HG02763 (cell line): ENCODE measurements at regions not wholly inside any gene's neighbourhood (a gene's known extent, or its start where the extent isn't known, plus 50 kb on each side); places are given as distances from the start of the nearest gene placed in this dataset.

Experiments
- ATAC-seq: cut with Tn5 transposase; IDR thresholded peaks from one replicate; pipeline ENCODE4 v1.9.1; 2021; ENCODE audit warnings: mild to moderate bottlenecking, moderate library complexity; ENCODE audit not compliant: unreplicated experiment

GRCh38 chr9:13673348-13673747 lies 393.9 kb upstream of the MPDZ start:
- no peak for ATAC-seq

DNA sequence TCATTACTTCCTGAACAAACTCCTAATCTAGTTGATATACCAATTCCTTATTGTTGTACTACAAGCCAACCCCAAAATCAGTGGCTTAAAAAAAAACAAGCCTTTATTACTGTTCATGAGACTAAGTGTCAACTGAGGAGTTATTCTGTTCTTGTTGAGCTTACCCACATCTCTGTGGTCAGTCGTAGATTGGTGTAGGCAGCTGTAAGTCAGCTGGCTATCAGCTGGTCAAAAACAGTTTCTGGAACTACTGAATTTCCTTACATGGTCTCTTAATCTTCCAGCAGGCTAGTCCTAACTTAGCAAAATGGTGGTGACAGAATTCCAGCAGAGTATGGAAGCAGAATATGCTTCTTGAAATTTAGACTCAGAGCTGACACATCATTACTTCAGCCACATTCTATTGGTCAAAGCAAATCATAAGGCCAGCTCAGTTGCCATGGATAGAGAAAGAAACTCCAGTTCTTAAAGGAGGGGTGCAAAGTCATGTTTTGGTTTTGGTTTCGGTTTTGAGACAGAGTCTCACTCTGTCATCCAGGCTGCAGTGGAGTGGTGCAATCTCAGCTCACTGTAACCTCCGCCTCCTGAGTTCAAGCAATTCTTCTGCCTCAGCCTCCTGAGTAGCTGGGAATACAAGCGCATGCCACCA lies 386.1 kb upstream of the MPDZ start:
- ATAC-seq: no peak

GRCh38 chr9:13661014-13661413 lies 381.5 kb upstream of the MPDZ start:
- no peak for ATAC-seq

- ATAC-seq: no peak
Observed at GRCh38 chr9:13651969-13652663, 372.6 kb upstream of the MPDZ start.

DNA sequence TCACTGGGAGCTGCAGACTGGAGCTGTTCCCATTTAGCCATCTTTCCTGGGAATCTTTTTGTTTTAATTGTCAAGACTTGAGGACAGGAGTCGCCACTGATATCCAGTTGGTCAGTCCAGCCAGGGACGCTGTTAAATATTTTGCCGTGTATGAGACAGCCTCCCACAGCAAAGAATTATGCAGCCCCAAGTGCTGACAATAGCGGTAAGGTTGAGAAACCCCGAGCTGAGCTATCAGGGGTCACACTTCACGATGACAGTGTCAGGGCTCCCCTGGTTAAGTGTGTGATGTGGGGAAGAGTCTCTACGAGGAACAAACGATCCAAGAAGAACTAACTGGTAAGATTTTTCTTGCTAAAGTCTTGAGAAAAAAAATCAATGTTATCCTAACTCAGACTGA lies 372.0 kb upstream of the MPDZ start:
- no peak for ATAC-seq

DNA sequence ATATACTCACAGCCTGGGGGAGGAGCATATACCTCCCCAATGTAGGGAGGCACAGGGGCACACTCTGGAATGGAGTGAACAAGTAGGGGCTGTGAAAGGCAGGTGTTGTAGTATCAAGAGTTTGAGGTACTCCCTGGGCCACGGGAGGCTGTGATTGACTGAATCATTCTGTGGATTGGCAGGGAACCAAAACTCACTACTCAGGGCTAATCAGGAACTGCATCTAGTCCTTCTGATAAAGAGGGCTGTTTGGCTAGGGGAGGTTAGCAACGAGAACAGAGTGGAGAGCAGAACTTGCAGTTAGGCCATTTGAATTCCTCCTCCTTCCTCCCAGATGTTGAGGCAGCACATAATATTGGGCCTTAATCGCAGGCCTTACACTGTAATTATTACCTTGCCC lies 369.2 kb upstream of the MPDZ start:
- no peak for ATAC-seq

DNA sequence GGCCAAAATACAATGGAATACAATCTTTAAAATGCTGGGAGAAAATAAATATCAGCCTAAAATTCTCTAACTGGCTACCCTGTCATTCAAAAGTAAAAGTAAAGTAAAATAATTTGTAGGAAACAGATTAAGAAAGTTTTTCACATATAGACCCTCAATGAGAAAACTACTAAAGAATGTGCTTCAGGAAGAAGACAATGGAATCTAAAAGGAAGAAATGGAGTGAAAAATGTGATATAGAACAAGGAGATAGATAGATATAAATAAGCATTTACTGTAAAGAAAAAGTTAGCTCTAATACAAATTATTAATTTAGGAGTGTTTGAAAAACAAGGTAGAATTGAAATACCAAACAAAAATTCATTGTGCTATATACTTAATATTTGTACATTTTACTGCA lies 368.6 kb upstream of the MPDZ start:
- ATAC-seq: no peak

DNA sequence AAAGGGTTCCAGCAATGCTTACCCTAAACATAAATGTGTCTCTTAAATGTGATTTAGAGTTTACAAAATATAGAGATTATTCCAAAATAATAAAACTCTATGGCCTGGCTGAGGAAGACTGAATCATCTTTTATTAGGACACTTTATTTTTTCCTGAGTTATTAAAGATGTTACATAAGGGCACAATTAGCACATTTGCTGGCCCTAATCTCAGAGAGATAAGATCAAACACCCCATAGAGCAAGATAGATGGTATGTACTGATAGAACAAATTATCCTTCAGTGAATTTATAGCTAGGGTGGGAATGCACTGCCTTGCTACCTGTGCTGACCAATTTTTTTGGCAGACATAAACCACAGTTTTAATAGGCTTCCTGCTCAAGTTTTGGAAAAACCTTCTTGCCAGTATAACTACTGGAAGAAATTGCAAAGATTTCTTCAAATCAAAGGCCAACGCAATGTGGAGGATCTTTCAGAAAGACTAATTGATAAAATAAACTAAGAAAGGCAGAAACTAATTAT lies 367.1 kb upstream of the MPDZ start:
- no peak for ATAC-seq

DNA sequence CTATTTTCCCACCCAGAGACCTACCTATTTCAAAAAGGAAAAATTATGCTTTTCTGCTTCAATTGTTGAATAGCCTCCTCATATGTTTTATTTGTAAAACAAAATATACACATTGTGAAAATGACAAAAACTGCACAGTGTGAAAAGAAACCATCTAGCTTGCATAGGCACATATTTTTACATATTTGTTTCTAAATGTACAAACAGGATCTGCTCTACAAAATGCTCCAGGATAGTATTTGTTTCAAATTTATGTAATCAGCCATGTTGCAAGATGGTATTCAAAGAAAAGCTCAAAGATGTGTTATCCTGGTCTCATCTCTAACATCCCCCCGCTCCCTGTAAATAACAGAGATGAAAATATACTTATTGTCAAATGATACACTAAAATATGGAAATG lies 366.1 kb upstream of the MPDZ start:
- no peak for ATAC-seq

- ATAC-seq: no peak
Observed at GRCh38 chr9:13644675-13645074, 365.2 kb upstream of the MPDZ start.

GRCh38 chr9:13642646-13643045 lies 363.2 kb upstream of the MPDZ start:
- ATAC-seq: no peak

DNA sequence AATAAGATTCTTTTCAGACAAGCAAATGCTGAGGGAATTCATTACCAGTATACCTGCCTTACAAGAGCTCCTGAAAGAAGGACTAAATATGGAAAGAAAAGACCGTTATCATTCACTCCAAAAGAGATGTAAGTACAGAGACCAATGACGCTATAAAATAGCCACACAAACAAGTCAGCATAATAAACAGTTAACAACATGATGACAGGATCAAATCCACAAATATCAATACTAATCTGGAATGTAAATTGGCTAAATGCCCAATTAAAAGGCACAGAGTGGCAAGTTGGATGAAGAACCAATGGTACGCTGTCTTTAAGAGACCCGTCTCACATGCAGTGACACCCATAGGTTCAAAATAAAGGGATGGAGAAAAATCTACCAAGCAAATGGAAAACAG lies 349.6 kb upstream of the MPDZ start:
- no peak for ATAC-seq

DNA sequence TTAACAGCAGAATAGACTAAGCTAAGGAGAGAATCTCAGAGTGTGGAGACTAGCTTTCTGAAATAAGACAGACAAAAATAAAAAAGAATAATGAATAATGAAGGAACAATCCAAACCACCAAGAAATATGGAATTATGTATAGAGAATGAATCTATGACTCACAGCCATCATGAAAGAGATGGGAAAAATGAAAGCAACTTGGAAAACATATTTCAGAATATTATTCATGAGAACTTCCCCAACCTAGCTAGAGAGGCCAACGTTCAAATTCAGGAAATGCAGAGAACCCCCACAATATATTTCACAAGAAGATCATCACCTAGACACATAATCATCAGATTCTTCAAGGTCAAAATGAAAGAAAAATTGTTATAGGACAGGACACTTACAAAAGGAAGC lies 349.0 kb upstream of the MPDZ start:
- ATAC-seq: no peak

GRCh38 chr9:13627502-13627901 lies 348.0 kb upstream of the MPDZ start:
- no peak for ATAC-seq

GRCh38 chr9:13627071-13627470 lies 347.6 kb upstream of the MPDZ start:
- ATAC-seq: no peak

DNA sequence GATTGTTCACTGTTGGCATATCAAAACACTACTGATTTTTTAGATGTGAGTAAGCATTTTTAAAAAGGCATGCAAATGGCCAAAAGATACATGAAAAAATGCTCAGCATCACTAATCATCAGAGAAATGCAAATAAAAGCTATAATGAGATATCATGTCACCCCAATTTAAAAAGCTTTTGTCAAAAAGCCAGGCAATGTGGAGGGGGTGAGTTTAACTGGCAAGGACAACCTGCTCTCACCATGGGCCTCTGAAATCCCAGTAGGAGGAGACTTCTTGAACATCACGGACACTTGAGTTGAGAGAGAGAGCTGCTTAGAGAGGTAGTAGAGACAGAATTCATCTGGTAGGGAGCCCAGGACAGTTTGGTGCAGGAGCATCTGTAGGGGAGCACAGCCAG lies 347.1 kb upstream of the MPDZ start:
- ATAC-seq: no peak

- ATAC-seq: no peak
Observed at GRCh38 chr9:13621872-13622564, 342.5 kb upstream of the MPDZ start.

GRCh38 chr9:13616491-13617035 lies 337.1 kb upstream of the MPDZ start:
- ATAC-seq: no peak

DNA sequence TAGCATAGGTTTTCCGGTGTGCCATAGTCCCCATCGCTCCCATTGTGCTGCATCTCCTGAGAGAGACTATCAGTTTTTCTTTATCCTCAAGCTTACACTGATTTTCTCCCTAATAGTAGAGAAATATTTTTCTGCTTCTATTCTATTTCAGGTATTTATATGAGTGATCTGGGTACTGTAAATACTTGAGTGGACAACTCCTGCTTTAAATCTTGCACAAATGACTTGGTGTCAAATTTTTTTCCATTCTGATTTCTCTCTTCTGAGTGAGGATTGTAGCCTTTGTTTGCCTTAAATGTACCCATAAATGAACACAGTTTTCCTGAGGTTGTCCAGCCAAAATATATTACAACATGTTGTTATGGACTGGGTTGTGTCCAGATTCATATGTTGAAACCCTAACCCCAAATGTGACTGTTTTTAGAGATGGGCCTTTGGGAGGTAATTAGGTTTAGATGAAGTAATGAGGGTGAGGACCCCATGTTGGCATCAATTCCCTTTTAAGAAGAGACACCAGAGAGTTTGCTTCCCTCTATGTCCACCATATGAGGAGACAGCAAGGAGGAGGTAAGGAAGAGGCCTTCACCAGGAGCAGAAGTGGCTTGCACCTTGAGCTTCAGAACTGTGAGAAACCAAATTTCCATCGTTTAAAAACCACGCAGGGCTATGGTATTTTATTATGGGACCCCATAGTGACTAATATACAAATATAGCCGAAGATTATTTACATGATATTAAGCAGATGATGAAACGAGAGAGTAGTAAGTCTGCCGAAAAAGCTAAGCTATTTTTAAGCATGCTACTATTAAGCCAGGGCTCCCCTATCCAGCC lies 336.4 kb upstream of the MPDZ start:
- ATAC-seq: no peak

DNA sequence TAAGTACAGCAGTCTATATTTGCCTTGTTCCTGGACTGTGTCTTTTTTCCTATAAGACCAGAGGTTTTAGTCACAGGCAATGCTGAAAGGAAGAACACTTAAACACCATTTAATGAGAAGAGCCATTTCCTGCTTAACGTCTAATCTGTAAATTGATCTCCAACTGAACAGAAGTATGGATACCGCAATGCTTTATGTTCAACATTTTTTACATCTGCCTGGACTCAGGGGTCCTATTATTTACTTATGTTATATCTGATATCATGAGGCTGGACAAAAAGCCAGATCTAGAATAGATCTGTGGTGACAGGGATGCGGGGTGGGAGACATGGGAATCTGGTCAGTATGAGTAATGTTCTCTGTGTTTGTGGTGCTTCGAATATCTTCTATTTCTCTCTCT lies 334.6 kb upstream of the MPDZ start:
- no peak for ATAC-seq

- no peak for ATAC-seq
Observed at GRCh38 chr9:13613296-13613695, 333.8 kb upstream of the MPDZ start.
